HepG2 (cell line): ENCODE measurements at regions not wholly inside any gene's neighbourhood (a gene's known extent, or its start where the extent isn't known, plus 50 kb on each side); places are given as distances from the start of the nearest gene placed in this dataset.

ENCODE experiments used
- ATF7-NPFF ChIP-seq: sonication (generic); formaldehyde crosslinking; IDR thresholded peaks from 2 replicates; pipeline ENCODE4 v1.8.1; 2023; ENCODE audit warnings: mild to moderate bottlenecking, low read depth, missing genetic modification reagents, moderate library complexity
- HNRNPH1 ChIP-seq: fragments of 200-400 bp; formaldehyde crosslinking; optimal IDR thresholded peaks from 2 replicates; pipeline ENCODE3; 2017; ENCODE audit warnings: mild to moderate bottlenecking, low read depth, low read length
- JUNB ChIP-seq: sonication (generic); formaldehyde crosslinking; IDR thresholded peaks from 2 replicates; pipeline ENCODE4 v1.8.0; 2022; ENCODE audit warnings: missing genetic modification reagents, mild to moderate bottlenecking, borderline replicate concordance
- PHF21A ChIP-seq: sonication (generic); formaldehyde crosslinking; IDR thresholded peaks from 2 replicates; pipeline ENCODE4 v1.5.0; 2020; ENCODE audit warnings: mild to moderate bottlenecking, missing genetic modification reagents
- RARA ChIP-seq: IDR thresholded peaks from 2 replicates; pipeline ENCODE4 v1.6.1; 2016; ENCODE audit warnings: missing genetic modification reagents, missing compliant biosample characterization

GRCh38 chr6:21420146-21420878 is 173.2 kb upstream of the SOX4 start:
- TF ChIP-seq PHF21A (CRISPR knock-in tag), result no peak
- TF ChIP-seq RARA, result no peak
- no peak for TF ChIP-seq JUNB
- TF ChIP-seq ATF7-NPFF, result no peak
- TF ChIP-seq HNRNPH1, result no peak
